SK-N-SH (cell line): ENCODE measurements at regions not wholly inside any gene's neighbourhood (a gene's known extent, or its start where the extent isn't known, plus 50 kb on each side); places are given as distances from the start of the nearest gene placed in this dataset.

Experiments used
- CTCF ChIA-PET: fragments of 300-600, 350-600 bp; formaldehyde crosslinking; extraction: SDS; loops from one replicate; lab custom pipeline; 2021; lab: Yijun Ruan, JAX
- POLR2A ChIA-PET: fragments of 350-600 bp; sonication (Branson Sonifier 250); formaldehyde crosslinking; extraction: SDS; loops from one replicate; lab custom pipeline; 2020; ENCODE audit warnings: antibody characterized with exemption, inconsistent platforms; lab: Yijun Ruan, JAX
- DNase-seq: peaks from one replicate; pipeline ENCODE4 v3.0.0; 2012
- H2AFZ ChIP-seq: fragments of 200-600 bp; sonication (generic); 2 replicates; pipeline ENCODE4 v1.8.1; 2016; ENCODE audit warnings: antibody characterized with exemption, mild to moderate bottlenecking, low read depth
- H3F3A ChIP-seq: fragments of 200-600 bp; sonication (generic); replicated peaks from 2 replicates; pipeline ENCODE3; 2016; ENCODE audit warnings: antibody characterized with exemption, mild to moderate bottlenecking; ENCODE audit not compliant: insufficient read depth
- H3K27ac ChIP-seq, 2 experiments: fragments of 200-500 bp in 1 of 2; fragments of 200-600 bp in 1 of 2; sonication (Bioruptor generic) in 1 of 2; sonication (generic), shearing (Covaris generic) in 1 of 2; 2 replicates each; pipeline versions ENCODE4 v1.5.1 to v1.6.1; 2014 to 2016; ENCODE audit warnings: low read depth in 2 of 2, inconsistent platforms in 1 of 2, low read length in 1 of 2, mild to moderate bottlenecking in 1 of 2, mixed read lengths in 1 of 2
- H3K27me3 ChIP-seq: fragments of 200-600 bp; sonication (generic), shearing (Covaris generic); 2 replicates; pipeline ENCODE4 v1.6.1; 2016; ENCODE audit warnings: mixed run types; ENCODE audit not compliant: insufficient read depth
- H3K36me3 ChIP-seq, 2 experiments: fragments of 200-500 bp in 1 of 2; fragments of 200-600 bp in 1 of 2; sonication (Bioruptor generic) in 1 of 2; sonication (generic) in 1 of 2; replicated peaks in 1 of 2; 2 replicates each; pipeline versions ENCODE3 to v1.5.1; 2014 to 2016; ENCODE audit warnings: low read length in 1 of 2, mild to moderate bottlenecking in 1 of 2; ENCODE audit not compliant: insufficient read depth in 2 of 2, control insufficient read depth in 1 of 2
- H3K4me1 ChIP-seq, 2 experiments: fragments of 200-500 bp in 1 of 2; fragments of 200-600 bp in 1 of 2; sonication (Bioruptor generic) in 1 of 2; sonication (generic), shearing (Covaris generic) in 1 of 2; 2 replicates each; pipeline versions ENCODE4 v1.5.1 to v1.6.1; 2014 to 2016; ENCODE audit warnings: low read depth in 1 of 2, low read length in 1 of 2, mixed run types in 1 of 2; ENCODE audit not compliant: insufficient read depth in 2 of 2, control insufficient read depth in 1 of 2
- H3K4me2 ChIP-seq: fragments of 200-600 bp; sonication (generic), shearing (Covaris generic); 2 replicates; pipeline ENCODE4 v1.6.1; 2017; ENCODE audit warnings: mixed run types
- H3K4me3 ChIP-seq, 2 experiments: fragments of 200-500 bp in 1 of 2; fragments of 200-600 bp in 1 of 2; sonication (Bioruptor generic) in 1 of 2; sonication (generic), shearing (Covaris generic) in 1 of 2; 2 replicates each; pipeline versions ENCODE4 v1.5.1 to v1.8.1; 2014 to 2016; ENCODE audit warnings: low read depth in 2 of 2, inconsistent platforms in 1 of 2, low read length in 1 of 2, mild to moderate bottlenecking in 1 of 2, mixed read lengths in 1 of 2, moderate library complexity in 1 of 2
- H3K79me2 ChIP-seq: fragments of 200-600 bp; sonication (generic); 2 replicates; pipeline ENCODE4 v1.8.1; 2017; ENCODE audit warnings: mild to moderate bottlenecking; ENCODE audit not compliant: insufficient read depth
- H3K9ac ChIP-seq: fragments of 200-600 bp; sonication (generic); 2 replicates; pipeline ENCODE4 v1.6.1; 2017; ENCODE audit warnings: mixed run types
- H3K9me2 ChIP-seq: fragments of 200-600 bp; sonication (generic); 2 replicates; pipeline ENCODE4 v1.6.1; 2017; ENCODE audit warnings: mixed run types
- H3K9me3 ChIP-seq: fragments of 200-600 bp; sonication (generic); 2 replicates; pipeline ENCODE4 v1.6.1; 2017; ENCODE audit warnings: mixed run types, mild to moderate bottlenecking, moderate library complexity
- H4K20me1 ChIP-seq: fragments of 200-600 bp; sonication (generic); 2 replicates; pipeline ENCODE4 v1.6.1; 2017; ENCODE audit warnings: mild to moderate bottlenecking, mixed run types; ENCODE audit not compliant: insufficient read depth
- CHD2 ChIP-seq: fragments of 150-350 bp; IDR thresholded peaks from 2 replicates; pipeline ENCODE4 v1.6.1; 2018; ENCODE audit warnings: low read length; ENCODE audit not compliant: partially characterized antibody
- FOSL2 ChIP-seq: IDR thresholded peaks from 2 replicates; pipeline ENCODE4 v1.4.0; 2012; ENCODE audit warnings: low read depth, mild to moderate bottlenecking, moderate library complexity, borderline replicate concordance
- FOXJ3 ChIP-seq: sonication (generic); formaldehyde crosslinking; IDR thresholded peaks from 2 replicates; pipeline ENCODE4 v1.5.1; 2020; ENCODE audit warnings: mild to moderate bottlenecking, missing genetic modification reagents
- FOXM1 ChIP-seq: IDR thresholded peaks from 2 replicates; pipeline ENCODE4 v1.4.0; 2012; ENCODE audit warnings: low read depth, mild to moderate bottlenecking
- GABPA ChIP-seq: IDR thresholded peaks from 2 replicates; pipeline ENCODE4 v1.4.0; 2012; ENCODE audit warnings: low read depth, mild to moderate bottlenecking
- GATA2 ChIP-seq: sonication (generic); formaldehyde crosslinking; IDR thresholded peaks from 2 replicates; pipeline ENCODE4 v1.5.0; 2020; ENCODE audit warnings: mild to moderate bottlenecking, missing genetic modification reagents
- IRF3 ChIP-seq: fragments of 150-350 bp; IDR thresholded peaks from 2 replicates; pipeline ENCODE4 v1.6.1; 2016; ENCODE audit warnings: mild to moderate bottlenecking, low read depth, low read length
- JUND ChIP-seq: IDR thresholded peaks from 2 replicates; pipeline ENCODE4 v1.4.0; 2012
- MAX ChIP-seq: IDR thresholded peaks from 2 replicates; pipeline ENCODE4 v1.4.0; 2012; ENCODE audit warnings: low read depth
- MEF2A ChIP-seq: IDR thresholded peaks from 2 replicates; pipeline ENCODE4 v1.4.0; 2012; ENCODE audit warnings: low read depth, borderline replicate concordance
- MXI1 ChIP-seq: IDR thresholded peaks from 2 replicates; pipeline ENCODE4 v1.6.1; 2012; ENCODE audit warnings: mild to moderate bottlenecking, low read depth, low read length, improper control_type of control experiment
- NFIC ChIP-seq: IDR thresholded peaks from 2 replicates; pipeline ENCODE4 v1.4.0; 2012; ENCODE audit warnings: borderline replicate concordance
- NRF1 ChIP-seq: IDR thresholded peaks from 2 replicates; pipeline ENCODE4 v1.6.1; 2012; ENCODE audit warnings: low read depth, mild to moderate bottlenecking, low read length
- PBX3 ChIP-seq: IDR thresholded peaks from 2 replicates; pipeline ENCODE4; 2012
- REST ChIP-seq: IDR thresholded peaks from 2 replicates; pipeline ENCODE4 v1.6.1; 2012; ENCODE audit warnings: mild to moderate bottlenecking, low read depth, low read length, moderate library complexity
- SIN3A ChIP-seq: IDR thresholded peaks from 2 replicates; pipeline ENCODE4 v1.6.1; 2012; ENCODE audit warnings: low read depth, mild to moderate bottlenecking, low read length, moderate library complexity, borderline replicate concordance
- SMC3 ChIP-seq: IDR thresholded peaks from 2 replicates; pipeline ENCODE4 v1.6.1; 2012; ENCODE audit warnings: low read depth, low read length, improper control_type of control experiment
- TCF12 ChIP-seq: IDR thresholded peaks from 2 replicates; pipeline ENCODE4 v1.4.0; 2012
- TEAD4 ChIP-seq: IDR thresholded peaks from 2 replicates; pipeline ENCODE4 v1.4.0; 2012; ENCODE audit warnings: mild to moderate bottlenecking, borderline replicate concordance; ENCODE audit not compliant: insufficient read depth
- USF1 ChIP-seq: IDR thresholded peaks from 2 replicates; pipeline ENCODE4 v1.4.0; 2012; ENCODE audit warnings: low read depth, borderline replicate concordance
- YY1 ChIP-seq: IDR thresholded peaks from 2 replicates; pipeline ENCODE4 v1.4.0; 2012; ENCODE audit warnings: low read depth, mild to moderate bottlenecking
- WGBS: methylation state at CpG from one replicate; pipeline ENCODE4 v1.1.6; 2017; ENCODE audit warnings: low lambda C conversion rate; 5-methylcytosine and 5-hydroxymethylcytosine counted together

- ChIA-PET POLR2A (no interaction called here), CTCF (no interaction called here)
- Histone ChIP-seq H3K9me3 (no peaks in the 10 kb centered on the region), H3K36me3 (no peaks in the 10 kb centered on the region), H3K9ac (no peak overlapping the region), H4K20me1 (no peaks in the 10 kb centered on the region), H3K27me3 (no peaks in the 10 kb centered on the region), H3K4me2 (no peak overlapping the region), H3K79me2 (no peaks in the 10 kb centered on the region), H3K4me1 (no peaks in the 10 kb centered on the region), H3K4me3 (no peak overlapping the region), H3F3A (no peaks in the 10 kb centered on the region), H2AFZ (no peak overlapping the region), H3K27ac (no peak overlapping the region), H3K9me2 (no peaks in the 10 kb centered on the region)
- DNase-seq, result no peak
- TF ChIP-seq PBX3 (no peak), GATA2 (no peak), CHD2 (no peak), YY1 (no peak), MEF2A (no peak), TCF12 (no peak), NFIC (no peak), SMC3 (no peak), MXI1 (no peak), NRF1 (no peak), SIN3A (no peak), IRF3 (no peak), MAX (no peak), FOXM1 (no peak), USF1 (no peak), TEAD4 (no peak)
- WGBS, result 92% methylated on average over 6 of the region's 6 CpGs
Observed at GRCh38 chr13:65866138-65866537, 1364.0 kb downstream of the PCDH9 start.

GRCh38 chr13:65865206-65865605, 1364.9 kb downstream of the PCDH9 start:
- Histone ChIP-seq H4K20me1 (no peaks in the 10 kb centered on the region), H3K79me2 (no peaks in the 10 kb centered on the region), H3K9me3 (no peaks in the 10 kb centered on the region), H3K27me3 (no peaks in the 10 kb centered on the region), H3K4me1 (no peaks in the 10 kb centered on the region), H3K27ac (no peak overlapping the region), H3K9me2 (no peaks in the 10 kb centered on the region), H3K4me3 (no peak overlapping the region), H3K4me2 (no peak overlapping the region), H3F3A (no peaks in the 10 kb centered on the region), H2AFZ (no peak overlapping the region), H3K9ac (no peak overlapping the region), H3K36me3 (no peaks in the 10 kb centered on the region)
- WGBS, result 83% methylated on average over 2 of the region's 2 CpGs
- no peak for TF ChIP-seq FOXM1
- TF ChIP-seq FOSL2, result no peak
- no peak for TF ChIP-seq REST
- TF ChIP-seq NRF1, result no peak
- TF ChIP-seq GABPA, result no peak
- no peak for TF ChIP-seq SMC3
- no peak for TF ChIP-seq JUND
- TF ChIP-seq GATA2, result no peak
- TF ChIP-seq FOXJ3 (CRISPR knock-in tag), result no peak
- TF ChIP-seq YY1, result no peak
- POLR2A ChIA-PET, result no interaction called here
- DNase-seq, result no peak
- CTCF ChIA-PET, result no interaction called here
